Fibroblast of gingiva (primary cell): ENCODE measurements at regions not wholly inside any gene's neighbourhood (a gene's known extent, or its start where the extent isn't known, plus 50 kb on each side); places are given as distances from the start of the nearest gene placed in this dataset.
"Not testable (repeated sequence)": the region's sequence is repeated elsewhere in the genome, so short reads cannot be mapped to it uniquely, and the experiment has no call there.

Source experiments
- DNase-seq: peaks from one replicate; pipeline ENCODE4 v3.0.0-alpha.2; 2011; ENCODE audit warnings: low read depth

DNA sequence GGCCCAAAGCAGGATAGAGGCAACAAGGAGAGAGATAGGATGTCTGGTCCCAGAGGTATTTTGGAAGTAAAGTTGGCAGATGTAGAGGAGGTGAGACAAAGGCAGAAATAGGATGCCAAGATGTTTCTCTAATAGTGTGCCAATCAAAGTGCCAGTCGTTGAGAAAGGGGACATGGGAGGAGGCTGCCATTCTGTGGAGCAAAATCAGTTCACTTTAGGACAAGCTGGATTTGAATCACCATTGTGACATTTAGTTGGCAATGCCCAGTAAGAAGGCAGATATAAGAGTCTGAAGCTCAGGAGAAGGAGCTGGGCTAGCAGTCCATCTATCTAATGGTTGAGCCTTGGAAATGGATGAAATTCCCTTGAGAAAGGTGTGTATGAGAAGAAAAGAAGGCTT is 53.8 kb downstream of the ADRB2 start:
- no peak for DNase-seq

DNA sequence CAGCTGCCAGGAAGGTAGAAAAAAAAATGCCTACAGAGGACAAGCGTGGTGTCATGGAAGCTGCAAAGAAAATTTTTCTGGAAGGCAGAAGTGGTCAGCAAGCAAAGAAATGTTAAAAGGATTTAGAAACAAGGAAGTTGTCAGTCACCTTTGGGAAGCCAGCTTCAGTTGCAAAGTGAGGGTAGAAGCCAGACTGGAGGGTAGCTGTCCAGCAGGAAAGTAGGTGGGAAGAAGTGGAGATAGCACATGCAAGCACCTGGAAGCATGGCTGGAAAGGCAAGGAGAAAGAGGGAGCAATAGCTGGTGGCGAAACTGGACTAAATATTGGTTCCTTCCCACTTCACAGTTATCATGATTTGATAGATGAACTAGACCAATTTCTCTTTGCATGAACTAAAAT is 54.3 kb downstream of the ADRB2 start:
- DNase-seq: no peak

GRCh38 chr5:148882332-148882731 is 55.9 kb downstream of the ADRB2 start:
- DNase-seq: no peak

DNA sequence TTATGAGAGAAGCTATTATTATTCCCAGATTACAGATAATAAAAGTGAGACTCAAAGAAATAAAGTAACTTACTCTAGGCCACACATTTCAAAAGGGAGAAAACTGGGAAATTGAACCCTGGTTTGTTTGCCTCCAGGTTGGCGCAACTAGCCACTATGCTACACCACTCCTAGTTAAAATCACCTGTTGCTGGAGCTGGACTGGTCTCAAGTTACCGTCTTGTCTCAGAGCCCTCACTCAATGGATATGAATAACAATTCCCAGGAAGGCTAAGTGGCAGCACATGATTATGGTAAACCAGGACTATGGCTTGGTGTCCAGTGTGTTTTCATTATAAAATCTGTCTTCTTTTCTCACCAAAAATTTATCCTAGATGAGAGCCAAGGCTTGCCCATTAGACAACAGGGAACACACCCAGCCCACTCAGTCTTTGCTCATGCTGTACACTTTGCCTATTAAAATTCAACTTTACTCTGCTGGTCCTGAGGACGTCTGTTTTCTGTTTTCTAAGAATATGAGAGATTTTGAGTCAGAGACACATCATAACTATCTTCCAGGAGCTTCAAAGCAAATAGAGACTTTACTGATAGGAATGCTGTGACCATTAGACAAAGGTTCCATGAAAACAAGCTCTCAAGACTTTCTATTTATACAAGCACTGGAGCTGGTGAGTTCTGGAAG is 58.1 kb downstream of the ADRB2 start:
- DNase-seq: no peak

- no peak for DNase-seq
Observed at GRCh38 chr5:148887123-148887881, 60.9 kb downstream of the ADRB2 start.

DNA sequence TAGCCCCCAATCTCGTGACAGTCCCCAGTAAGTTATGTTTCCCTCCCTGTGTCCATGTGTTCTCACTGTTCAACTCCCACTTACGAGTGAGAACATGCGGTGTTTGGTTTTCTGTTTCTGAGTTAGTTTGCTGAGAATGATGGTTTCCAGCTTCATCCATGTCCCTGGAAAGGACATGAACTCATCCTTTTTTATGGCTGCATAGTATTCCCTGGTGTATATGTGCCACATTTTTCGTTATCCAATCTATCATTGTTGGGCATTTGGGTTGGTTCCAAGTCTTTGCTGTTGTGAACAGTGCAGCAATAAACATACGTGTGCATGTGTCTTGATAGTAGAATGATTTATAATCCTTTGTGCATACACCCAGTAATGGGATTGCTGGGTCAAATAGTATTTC is 63.5 kb downstream of the ADRB2 start:
- DNase-seq: not testable (repeated sequence)

DNA sequence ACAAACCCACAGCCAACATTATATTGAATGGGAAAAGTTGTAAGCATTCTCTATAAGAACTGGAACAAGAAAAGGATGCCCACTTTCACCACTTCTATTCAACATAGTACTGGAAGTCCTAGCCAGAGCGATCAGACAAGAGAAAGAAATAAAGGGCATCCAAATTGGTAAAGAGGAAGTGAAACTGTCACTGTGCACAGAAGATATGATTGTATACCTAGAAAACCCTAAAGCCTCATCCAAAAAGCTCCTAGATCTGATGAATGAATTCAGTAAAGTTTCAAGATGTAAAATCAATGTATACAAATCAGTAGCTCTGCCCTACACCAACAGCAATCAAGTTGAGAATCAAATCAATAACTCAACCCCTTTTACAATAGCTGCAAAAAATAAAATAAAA is 69.0 kb downstream of the ADRB2 start:
- not testable (repeated sequence) for DNase-seq

DNA sequence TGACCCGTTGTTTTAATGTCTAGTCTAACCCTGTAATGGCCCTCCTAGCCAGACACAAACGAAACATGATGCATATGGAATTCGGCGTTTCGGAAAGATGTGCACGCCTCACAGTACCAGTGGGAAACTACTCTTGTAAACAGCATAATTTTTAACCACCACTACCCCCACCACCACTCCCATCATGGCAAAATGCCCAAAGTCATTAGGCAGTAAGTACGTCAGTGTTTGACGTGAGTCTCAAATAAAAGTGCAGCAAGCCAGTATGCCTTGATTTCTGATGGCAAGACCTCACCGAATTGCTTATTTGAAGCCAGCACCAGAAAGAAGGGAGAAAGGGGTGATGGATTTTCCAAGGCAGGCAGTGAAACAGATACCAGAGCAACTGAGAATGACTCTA is 71.4 kb downstream of the ADRB2 start:
- no peak for DNase-seq

GRCh38 chr5:148898413-148899075 is 72.1 kb downstream of the ADRB2 start:
- peak; percentile 26 for DNase-seq

DNA sequence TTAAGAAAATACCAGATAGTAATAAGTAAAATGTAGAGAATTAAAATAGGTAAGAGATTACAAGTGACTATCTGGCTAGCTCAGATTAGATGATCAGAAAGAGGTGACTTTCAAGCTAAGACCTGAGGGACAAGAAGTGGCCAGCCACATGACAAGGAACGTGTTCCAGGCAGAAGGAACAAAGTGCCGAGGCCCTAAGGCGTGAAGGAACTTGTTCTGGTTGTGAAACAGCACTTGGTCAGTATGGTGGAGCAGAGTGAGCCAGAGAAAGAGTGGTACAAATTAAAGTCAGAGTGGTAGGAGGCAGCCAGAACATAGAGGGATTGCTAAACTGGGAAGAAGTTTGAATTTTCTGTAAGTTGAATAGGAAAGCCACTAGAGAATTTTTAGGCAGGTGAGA is 73.6 kb downstream of the ADRB2 start:
- no peak for DNase-seq

- DNase-seq: no peak
Observed at GRCh38 chr5:148902478-148902877, 76.1 kb downstream of the ADRB2 start.

GRCh38 chr5:148903587-148903986 is 77.2 kb downstream of the ADRB2 start:
- DNase-seq: no peak

GRCh38 chr5:148904440-148904839 is 78.0 kb downstream of the ADRB2 start:
- DNase-seq: peak; percentile 46

- no peak for DNase-seq
Observed at GRCh38 chr5:148905541-148905940, 79.1 kb downstream of the ADRB2 start.

DNA sequence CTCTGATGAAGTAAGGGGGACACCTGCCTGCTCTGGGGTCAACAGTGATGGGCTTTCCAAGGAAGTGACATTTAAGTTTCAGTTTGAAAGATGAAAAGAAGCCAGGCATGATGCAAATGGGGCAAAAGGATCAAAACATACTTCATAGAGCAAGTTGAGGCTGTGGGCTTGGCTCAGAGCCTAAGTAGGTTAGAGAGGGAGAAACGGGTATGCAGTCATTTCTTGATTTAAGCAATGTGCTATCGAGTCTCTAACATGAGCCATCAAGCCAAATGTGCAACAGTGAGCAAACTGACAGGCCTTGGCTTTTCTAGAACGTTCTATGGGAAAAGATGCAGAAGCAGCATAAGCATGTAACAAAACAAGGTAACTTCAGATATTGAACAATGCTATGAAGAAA is 80.6 kb downstream of the ADRB2 start:
- DNase-seq: no peak

DNA sequence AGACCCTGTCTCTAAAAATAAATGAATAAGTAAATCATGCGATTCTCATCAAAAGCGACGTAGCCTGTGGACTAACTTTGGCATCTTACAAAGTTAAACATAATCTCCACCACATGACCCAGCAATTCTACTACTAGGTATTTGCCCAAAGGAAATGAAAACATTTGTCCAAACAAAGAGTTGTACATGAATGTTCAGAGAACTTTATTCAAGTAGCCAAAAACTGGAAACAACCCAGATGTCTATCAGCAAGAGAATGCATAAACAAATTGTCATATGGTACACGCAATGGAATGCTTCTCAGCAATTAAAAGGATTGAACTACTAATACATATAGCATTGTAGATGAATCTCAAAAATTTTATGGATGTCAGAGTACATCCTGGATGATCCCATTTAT is 82.6 kb downstream of the ADRB2 start:
- peak; percentile 82 for DNase-seq

GRCh38 chr5:148909766-148910165 is 83.4 kb downstream of the ADRB2 start:
- DNase-seq: no peak

DNA sequence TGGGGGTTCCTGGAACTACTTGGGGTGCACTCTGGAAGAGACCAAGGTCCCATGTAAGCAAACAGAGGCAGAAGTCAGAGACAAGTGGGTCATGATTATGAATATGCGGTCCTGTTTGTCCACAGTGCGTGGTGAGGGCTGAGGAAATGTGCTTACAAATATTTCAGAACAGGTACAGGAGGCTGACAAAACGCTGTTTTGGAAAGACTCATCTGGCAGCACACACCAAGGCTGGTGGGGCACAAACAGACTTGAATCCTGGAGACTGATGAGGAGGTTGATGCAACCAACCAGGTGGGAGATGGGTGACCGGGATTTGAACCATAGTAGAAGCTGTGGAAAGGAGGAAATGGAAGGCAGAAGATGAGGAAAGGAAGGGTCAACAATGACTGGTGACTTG is 83.8 kb downstream of the ADRB2 start:
- no peak for DNase-seq

GRCh38 chr5:148910686-148911361 is 84.4 kb downstream of the ADRB2 start:
- peak; percentile 59 for DNase-seq

DNA sequence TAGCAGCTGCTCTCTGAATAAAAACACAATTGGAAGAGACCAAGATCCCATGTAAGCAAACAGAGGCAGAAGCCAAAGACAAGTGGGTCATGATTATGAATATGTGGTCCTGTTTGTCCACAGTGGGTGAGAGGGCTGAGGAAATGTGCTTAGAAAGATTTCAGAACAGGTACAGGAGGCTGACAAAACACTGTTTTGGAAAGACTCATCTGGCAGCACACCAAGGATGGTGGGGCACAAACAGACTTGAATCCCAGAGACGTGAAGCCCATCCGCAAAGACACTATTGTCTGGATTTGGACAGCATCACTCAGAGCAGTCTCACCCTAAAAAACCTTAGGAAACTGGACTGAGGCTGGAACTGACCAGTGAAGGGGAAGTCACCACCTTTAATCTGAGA is 85.0 kb downstream of the ADRB2 start:
- DNase-seq: no peak

DNA sequence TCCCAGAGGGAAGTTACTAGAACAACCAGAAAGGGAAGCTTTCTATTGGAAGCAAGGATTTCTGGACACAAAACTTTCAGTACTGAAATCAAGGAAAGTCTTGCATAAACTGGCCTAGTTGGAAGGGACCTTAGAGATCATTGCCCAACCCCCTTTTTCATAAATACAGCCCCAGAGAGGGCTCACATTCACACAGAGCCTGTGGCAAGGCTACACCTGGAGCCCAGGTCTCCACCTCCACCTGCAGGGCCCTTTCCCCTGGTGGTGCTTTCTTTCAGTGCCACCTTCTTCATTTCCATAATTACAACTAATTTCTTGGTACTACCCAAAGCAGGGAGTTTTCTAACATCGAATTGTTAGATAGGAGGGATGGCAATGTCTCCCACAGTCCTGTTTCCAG is 85.7 kb downstream of the ADRB2 start:
- DNase-seq: peak; percentile 22

GRCh38 chr5:148912714-148913398 is 86.4 kb downstream of the ADRB2 start:
- DNase-seq: peak; percentile 86
